ENCODE measurements at regions not wholly inside any gene's neighbourhood (a gene's known extent, or its start where the extent isn't known, plus 50 kb on each side); places are given as distances from the start of the nearest gene placed in this dataset.

- DNase-seq (no peak), ATAC-seq (no peak)
- Mint-ChIP-seq H3K4me3 (no peak overlapping the region), H3K4me1 (ENCODE audit: low read depth) (no peaks in the 10 kb centered on the region), H3K27me3 (ENCODE audit: low read depth) (peaks cover 17% of the 10 kb centered on the region), H3K9me3 (peaks cover 5% of the 10 kb centered on the region), H3K36me3 (ENCODE audit: insufficient read depth) (no peaks in the 10 kb centered on the region)
Measured at GRCh38 chr3:66795365-66795764, 202.7 kb upstream of the KBTBD8 start.

GRCh38 chr3:66796343-66796742 is 201.8 kb upstream of the KBTBD8 start:
- no peaks in the 10 kb centered on the region for H3K4me1 Mint-ChIP-seq (ENCODE audit: low read depth)
- no peak for ATAC-seq

GRCh38 chr3:66797889-66798560 is 200.1 kb upstream of the KBTBD8 start:
- Mint-ChIP-seq H3K27me3 (ENCODE audit: low read depth) (peaks cover 24% of the 10 kb centered on the region), H3K4me1 (ENCODE audit: low read depth) (no peaks in the 10 kb centered on the region)

More at GRCh38 chr3:66796343-66796742, 201.8 kb upstream of the KBTBD8 start:
- Mint-ChIP-seq H3K27me3 (ENCODE audit: low read depth) (peaks cover 17% of the 10 kb centered on the region), H3K36me3 (ENCODE audit: insufficient read depth) (no peaks in the 10 kb centered on the region), H3K4me3 (no peak overlapping the region), H3K9me3 (peaks cover 5% of the 10 kb centered on the region)
- DNase-seq = no peak

GRCh38 chr3:66800941-66801545 is 197.1 kb upstream of the KBTBD8 start:
- Mint-ChIP-seq H3K27me3 (ENCODE audit: low read depth) (peaks cover 24% of the 10 kb centered on the region), H3K9me3 (peaks cover 5% of the 10 kb centered on the region), H3K4me1 (ENCODE audit: low read depth) (peaks cover 7% of the 10 kb centered on the region), H3K36me3 (ENCODE audit: insufficient read depth) (no peaks in the 10 kb centered on the region), H3K4me3 (no peak overlapping the region)
- ATAC-seq (no peak), DNase-seq (no peak)

More at GRCh38 chr3:66797889-66798560, 200.1 kb upstream of the KBTBD8 start:
- Mint-ChIP-seq H3K36me3 (ENCODE audit: insufficient read depth) (no peaks in the 10 kb centered on the region), H3K4me3 (no peak overlapping the region), H3K9me3 (peaks cover 5% of the 10 kb centered on the region)
- ATAC-seq (no peak), DNase-seq (no peak)

GRCh38 chr3:66803206-66803605 is 194.9 kb upstream of the KBTBD8 start:
- no peak for DNase-seq
- Mint-ChIP-seq H3K36me3 (ENCODE audit: insufficient read depth) (no peaks in the 10 kb centered on the region), H3K9me3 (no peaks in the 10 kb centered on the region), H3K4me1 (ENCODE audit: low read depth) (peaks cover 7% of the 10 kb centered on the region), H3K27me3 (ENCODE audit: low read depth) (peaks cover 22% of the 10 kb centered on the region), H3K4me3 (no peak overlapping the region)
- no peak for ATAC-seq

- Mint-ChIP-seq H3K4me3 (no peak overlapping the region), H3K36me3 (ENCODE audit: insufficient read depth) (no peaks in the 10 kb centered on the region), H3K9me3 (no peaks in the 10 kb centered on the region), H3K4me1 (ENCODE audit: low read depth) (peaks cover 7% of the 10 kb centered on the region), H3K27me3 (ENCODE audit: low read depth) (peaks cover 17% of the 10 kb centered on the region)
- DNase-seq = no peak
- no peak for ATAC-seq
Measured at GRCh38 chr3:66803721-66804695, 194.1 kb upstream of the KBTBD8 start.

- ATAC-seq = no peak
Measured at GRCh38 chr3:66808891-66809594, 189.1 kb upstream of the KBTBD8 start.

GRCh38 chr3:66809595-66809958 is 188.5 kb upstream of the KBTBD8 start:
- ATAC-seq (no peak), DNase-seq (no peak)
- Mint-ChIP-seq H3K4me1 (ENCODE audit: low read depth) (no peaks in the 10 kb centered on the region), H3K9me3 (no peaks in the 10 kb centered on the region), H3K4me3 (no peak overlapping the region), H3K27me3 (ENCODE audit: low read depth) (no peaks in the 10 kb centered on the region), H3K36me3 (ENCODE audit: insufficient read depth) (no peaks in the 10 kb centered on the region)

More at GRCh38 chr3:66808891-66809594, 189.1 kb upstream of the KBTBD8 start:
- Mint-ChIP-seq H3K4me1 (ENCODE audit: low read depth) (peaks cover 3% of the 10 kb centered on the region), H3K27me3 (ENCODE audit: low read depth) (no peaks in the 10 kb centered on the region), H3K36me3 (ENCODE audit: insufficient read depth) (no peaks in the 10 kb centered on the region), H3K9me3 (no peaks in the 10 kb centered on the region), H3K4me3 (no peak overlapping the region)
- DNase-seq = no peak

- DNase-seq (no peak), ATAC-seq (no peak)
- H3K4me1 Mint-ChIP-seq (ENCODE audit: low read depth) = no peaks in the 10 kb centered on the region
- H3K9me3 Mint-ChIP-seq = no peaks in the 10 kb centered on the region
- H3K27me3 Mint-ChIP-seq (ENCODE audit: low read depth) = peaks cover 2% of the 10 kb centered on the region
- H3K4me3 Mint-ChIP-seq = no peak overlapping the region
- no peaks in the 10 kb centered on the region for H3K36me3 Mint-ChIP-seq (ENCODE audit: insufficient read depth)
Measured at GRCh38 chr3:66812136-66812535, 186.0 kb upstream of the KBTBD8 start.

GRCh38 chr3:66812741-66813140 is 185.4 kb upstream of the KBTBD8 start:
- no peaks in the 10 kb centered on the region for H3K4me1 Mint-ChIP-seq (ENCODE audit: low read depth)

GRCh38 chr3:66816090-66816761 is 181.9 kb upstream of the KBTBD8 start:
- Mint-ChIP-seq H3K9me3 (no peaks in the 10 kb centered on the region), H3K27me3 (ENCODE audit: low read depth) (peaks cover 6% of the 10 kb centered on the region), H3K36me3 (ENCODE audit: insufficient read depth) (no peaks in the 10 kb centered on the region), H3K4me1 (ENCODE audit: low read depth) (no peaks in the 10 kb centered on the region), H3K4me3 (no peak overlapping the region)
- ATAC-seq = peak; percentile 48 to 62
- no peak for DNase-seq

More at GRCh38 chr3:66812741-66813140, 185.4 kb upstream of the KBTBD8 start:
- ATAC-seq (no peak), DNase-seq (no peak)
- H3K4me3 Mint-ChIP-seq = no peak overlapping the region
- H3K9me3 Mint-ChIP-seq = no peaks in the 10 kb centered on the region
- H3K36me3 Mint-ChIP-seq (ENCODE audit: insufficient read depth) = no peaks in the 10 kb centered on the region
- H3K27me3 Mint-ChIP-seq (ENCODE audit: low read depth) = peaks cover 3% of the 10 kb centered on the region

GRCh38 chr3:66817951-66818557 is 180.1 kb upstream of the KBTBD8 start:
- H3K9me3 Mint-ChIP-seq = no peaks in the 10 kb centered on the region
- DNase-seq = no peak
- no peaks in the 10 kb centered on the region for H3K36me3 Mint-ChIP-seq (ENCODE audit: insufficient read depth)
- H3K4me3 Mint-ChIP-seq = no peak overlapping the region
- no peak for ATAC-seq
- H3K27me3 Mint-ChIP-seq (ENCODE audit: low read depth) = peaks cover 8% of the 10 kb centered on the region
- H3K4me1 Mint-ChIP-seq (ENCODE audit: low read depth) = no peaks in the 10 kb centered on the region

- DNase-seq (no peak), ATAC-seq (no peak)
- H3K9me3 Mint-ChIP-seq = no peaks in the 10 kb centered on the region
- H3K36me3 Mint-ChIP-seq (ENCODE audit: insufficient read depth) = no peaks in the 10 kb centered on the region
- no peaks in the 10 kb centered on the region for H3K4me1 Mint-ChIP-seq (ENCODE audit: low read depth)
- peaks cover 8% of the 10 kb centered on the region for H3K27me3 Mint-ChIP-seq (ENCODE audit: low read depth)
- no peak overlapping the region for H3K4me3 Mint-ChIP-seq
Measured at GRCh38 chr3:66819993-66820501, 178.1 kb upstream of the KBTBD8 start.
